ENCODE measurements at regions not wholly inside any gene's neighbourhood (a gene's known extent, or its start where the extent isn't known, plus 50 kb on each side); places are given as distances from the start of the nearest gene placed in this dataset.
"Not testable (repeated sequence)": the region's sequence is repeated elsewhere in the genome, so short reads cannot be mapped to it uniquely, and the experiment has no call there.

DNA sequence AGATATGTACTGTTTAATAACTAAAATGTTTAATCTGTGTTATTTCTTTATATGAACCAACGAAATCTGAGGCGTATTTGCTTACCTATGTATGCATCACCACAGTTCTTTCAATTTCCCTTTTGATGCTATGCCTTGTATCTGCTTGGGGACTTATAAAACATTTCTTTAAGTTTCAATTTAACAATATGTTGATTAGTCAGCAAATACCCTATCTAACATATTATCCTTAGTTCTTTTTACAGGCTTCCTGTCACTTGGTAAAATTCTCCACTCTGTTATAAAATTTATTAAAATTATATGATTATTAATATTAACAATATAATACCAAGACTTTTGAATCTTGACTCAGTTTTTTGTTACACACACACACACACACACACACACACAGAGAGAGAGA lies 174.3 kb downstream of the CPS1 start:
- DNase-seq (no peak), FAIRE-seq (no peak)
- Histone ChIP-seq H3K27me3 (ENCODE audit: control insufficient read depth, insufficient read depth, low read length) (no peaks in the 10 kb centered on the region), H3K9ac (ENCODE audit: low read length in 3 of 3) (no peak overlapping the region), H3K9me3 (ENCODE audit: control insufficient read depth in 2 of 3, insufficient read depth in 1 of 3, low read length in 3 of 3) (no peaks in the 10 kb centered on the region), H3K4me1 (ENCODE audit: control insufficient read depth in 2 of 3, insufficient read depth in 2 of 3, low read depth in 1 of 3, low read length in 3 of 3) (no peaks in the 10 kb centered on the region), H3K27ac (ENCODE audit: low read depth in 2 of 2, low read length in 2 of 2) (no peak overlapping the region), H3K4me3 (ENCODE audit: low read length in 3 of 3) (no peak overlapping the region), H3K36me3 (ENCODE audit: control insufficient read depth in 2 of 3, insufficient read depth in 3 of 3, low read length in 3 of 3) (no peaks in the 10 kb centered on the region)
- TF ChIP-seq, protein P1, sequence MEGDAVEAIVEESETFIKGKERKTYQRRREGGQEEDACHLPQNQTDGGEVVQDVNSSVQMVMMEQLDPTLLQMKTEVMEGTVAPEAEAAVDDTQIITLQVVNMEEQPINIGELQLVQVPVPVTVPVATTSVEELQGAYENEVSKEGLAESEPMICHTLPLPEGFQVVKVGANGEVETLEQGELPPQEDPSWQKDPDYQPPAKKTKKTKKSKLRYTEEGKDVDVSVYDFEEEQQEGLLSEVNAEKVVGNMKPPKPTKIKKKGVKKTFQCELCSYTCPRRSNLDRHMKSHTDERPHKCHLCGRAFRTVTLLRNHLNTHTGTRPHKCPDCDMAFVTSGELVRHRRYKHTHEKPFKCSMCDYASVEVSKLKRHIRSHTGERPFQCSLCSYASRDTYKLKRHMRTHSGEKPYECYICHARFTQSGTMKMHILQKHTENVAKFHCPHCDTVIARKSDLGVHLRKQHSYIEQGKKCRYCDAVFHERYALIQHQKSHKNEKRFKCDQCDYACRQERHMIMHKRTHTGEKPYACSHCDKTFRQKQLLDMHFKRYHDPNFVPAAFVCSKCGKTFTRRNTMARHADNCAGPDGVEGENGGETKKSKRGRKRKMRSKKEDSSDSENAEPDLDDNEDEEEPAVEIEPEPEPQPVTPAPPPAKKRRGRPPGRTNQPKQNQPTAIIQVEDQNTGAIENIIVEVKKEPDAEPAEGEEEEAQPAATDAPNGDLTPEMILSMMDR (IDR thresholded peaks at IDR 0.05; ENCODE audit: borderline replicate concordance, extremely low read depth, insufficient read depth): no peak
- intact Hi-C loops (cut with DNase I): no loop called here

DNA sequence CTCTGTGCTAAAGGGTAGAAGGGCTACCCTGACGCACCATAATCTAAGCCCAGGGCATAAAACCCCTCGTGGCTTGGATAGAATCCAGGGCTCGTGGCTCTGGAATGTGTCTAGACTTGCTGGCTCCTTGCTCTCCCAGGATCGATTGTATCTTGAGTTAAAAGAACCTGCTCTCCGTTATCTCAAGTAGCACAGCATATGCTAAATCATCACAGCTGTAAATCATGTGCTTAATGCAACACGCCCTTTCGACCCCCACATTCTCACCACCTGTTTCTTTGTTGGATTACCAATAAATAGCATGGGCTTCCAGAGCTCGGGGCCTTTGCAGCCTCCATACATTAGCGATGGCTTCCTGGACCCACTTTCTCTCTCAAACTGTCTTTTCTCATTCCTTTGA lies 190.4 kb downstream of the CPS1 start:
- intact Hi-C loops (cut with DNase I); H3K36me3 ChIP-seq (ENCODE audit: control insufficient read depth in 2 of 3, insufficient read depth in 3 of 3, low read length in 3 of 3); H3K4me3 ChIP-seq (ENCODE audit: low read length in 3 of 3); H3K9ac ChIP-seq (ENCODE audit: low read length in 3 of 3); DNase-seq; H3K27ac ChIP-seq (ENCODE audit: low read depth in 2 of 2, low read length in 2 of 2); H3K4me1 ChIP-seq (ENCODE audit: control insufficient read depth in 2 of 3, insufficient read depth in 2 of 3, low read depth in 1 of 3, low read length in 3 of 3); H3K27me3 ChIP-seq (ENCODE audit: control insufficient read depth, insufficient read depth, low read length); H3K9me3 ChIP-seq (ENCODE audit: control insufficient read depth in 2 of 3, insufficient read depth in 1 of 3, low read length in 3 of 3); FAIRE-seq: not testable (repeated sequence)

DNA sequence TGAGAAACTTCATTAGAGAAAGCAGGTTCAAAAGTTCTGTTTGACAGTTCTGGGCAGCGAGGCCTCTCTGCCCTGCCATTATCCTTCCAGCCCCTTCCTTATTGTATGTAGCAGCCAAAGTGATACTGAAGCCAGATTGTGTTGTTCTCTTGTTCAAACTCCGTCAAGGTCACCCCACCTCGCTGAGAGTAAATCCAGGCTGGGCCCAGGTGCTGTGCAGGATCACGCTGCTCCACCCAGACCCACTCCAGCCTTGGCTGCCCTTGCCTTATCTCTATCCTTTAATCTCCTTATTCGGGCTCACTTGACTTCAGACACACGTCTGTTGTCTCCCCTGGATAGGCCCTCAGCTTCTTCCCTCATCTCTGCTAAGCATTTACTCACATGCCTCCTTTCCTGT lies 196.1 kb downstream of the CPS1 start:
- Histone ChIP-seq H3K36me3 (ENCODE audit: control insufficient read depth in 2 of 3, insufficient read depth in 3 of 3, low read length in 3 of 3) (no peaks in the 10 kb centered on the region), H3K4me3 (ENCODE audit: low read length in 3 of 3) (no peak overlapping the region), H3K9me3 (ENCODE audit: control insufficient read depth in 2 of 3, insufficient read depth in 1 of 3, low read length in 3 of 3) (no peaks in the 10 kb centered on the region), H3K27me3 (ENCODE audit: control insufficient read depth, insufficient read depth, low read length) (no peaks in the 10 kb centered on the region), H3K4me1 (ENCODE audit: control insufficient read depth in 2 of 3, insufficient read depth in 2 of 3, low read depth in 1 of 3, low read length in 3 of 3) (no peaks in the 10 kb centered on the region), H3K9ac (ENCODE audit: low read length in 3 of 3) (no peak overlapping the region), H3K27ac (ENCODE audit: low read depth in 2 of 2, low read length in 2 of 2) (no peak overlapping the region)
- TF ChIP-seq, protein P1 (IDR thresholded peaks at IDR 0.05; ENCODE audit: borderline replicate concordance, extremely low read depth, insufficient read depth): no peak
- intact Hi-C loops (cut with DNase I): no loop called here
- DNase-seq (no peak), FAIRE-seq (no peak)

DNA sequence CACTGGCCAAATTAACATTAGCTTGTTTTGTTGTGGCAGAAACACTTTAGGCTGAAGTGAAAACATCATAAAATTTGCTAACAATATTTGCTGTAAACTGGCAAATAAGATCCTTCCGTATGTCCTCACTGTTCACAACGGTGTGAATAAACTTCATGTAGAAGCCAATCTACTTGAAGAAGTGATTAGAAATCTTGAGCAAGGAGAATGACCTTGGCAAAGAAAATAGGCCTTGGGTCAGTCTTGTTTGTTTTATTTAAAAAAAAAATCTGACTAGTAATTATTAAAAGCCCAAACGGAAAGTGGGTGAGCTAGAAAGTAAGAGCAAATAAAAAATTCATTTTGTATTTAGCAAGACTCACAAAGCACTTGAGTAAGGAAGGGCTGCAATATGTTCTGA lies 197.0 kb downstream of the CPS1 start:
- Histone ChIP-seq H3K4me1 (ENCODE audit: control insufficient read depth in 2 of 3, insufficient read depth in 2 of 3, low read depth in 1 of 3, low read length in 3 of 3) (no peaks in the 10 kb centered on the region), H3K9me3 (ENCODE audit: control insufficient read depth in 2 of 3, insufficient read depth in 1 of 3, low read length in 3 of 3) (no peaks in the 10 kb centered on the region), H3K27ac (ENCODE audit: low read depth in 2 of 2, low read length in 2 of 2) (no peak overlapping the region), H3K4me3 (ENCODE audit: low read length in 3 of 3) (no peak overlapping the region), H3K9ac (ENCODE audit: low read length in 3 of 3) (no peak overlapping the region), H3K27me3 (ENCODE audit: control insufficient read depth, insufficient read depth, low read length) (no peaks in the 10 kb centered on the region), H3K36me3 (ENCODE audit: control insufficient read depth in 2 of 3, insufficient read depth in 3 of 3, low read length in 3 of 3) (no peaks in the 10 kb centered on the region)
- DNase-seq (no peak), FAIRE-seq (no peak)
- intact Hi-C loops (cut with DNase I): no loop called here
- TF ChIP-seq, protein P1 (IDR thresholded peaks at IDR 0.05; ENCODE audit: borderline replicate concordance, extremely low read depth, insufficient read depth): no peak
